ENCODE measurements at regions not wholly inside any gene's neighbourhood (a gene's known extent, or its start where the extent isn't known, plus 50 kb on each side); places are given as distances from the start of the nearest gene placed in this dataset.

DNA sequence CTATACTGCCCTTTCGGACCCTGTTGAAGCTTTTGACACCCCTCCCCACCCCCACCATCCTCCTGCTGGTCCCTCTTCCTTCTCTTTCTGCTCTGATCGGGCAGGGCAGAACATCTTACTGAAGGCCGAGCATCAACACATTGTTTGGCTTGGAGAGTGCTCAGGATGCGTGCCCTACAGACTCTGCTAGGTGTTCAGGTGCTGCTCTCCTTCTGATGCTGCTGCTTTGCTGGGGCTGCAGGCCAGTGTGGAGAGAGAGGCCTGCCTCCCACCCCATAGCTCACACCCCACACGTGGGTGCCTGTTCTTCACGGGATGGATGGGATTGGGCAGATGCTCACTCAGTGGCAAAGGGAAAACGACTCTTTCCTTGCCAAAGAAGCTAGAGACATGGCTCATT lies 89.8 kb upstream of the ONECUT1 start:
- DNase-seq (ENCODE audit: low read depth, low spot score) = no peak

DNA sequence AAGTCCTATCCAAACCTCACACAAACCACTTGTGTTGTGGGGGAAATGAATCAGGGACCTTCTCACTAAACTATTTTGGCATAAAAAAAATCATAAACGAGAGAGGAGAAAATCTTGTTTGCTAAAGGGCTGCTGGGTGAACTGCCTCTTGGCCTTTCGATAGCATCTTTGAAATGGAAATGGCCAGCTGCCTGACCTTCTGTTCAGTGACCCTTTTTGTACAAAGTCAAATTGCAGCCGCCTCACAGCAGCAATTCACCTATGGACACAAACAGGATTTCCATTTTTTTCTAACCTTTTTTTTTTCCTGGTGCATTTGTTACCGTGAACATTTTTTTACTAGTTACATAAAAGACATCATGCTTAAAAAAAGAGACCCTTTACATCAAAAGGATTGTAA lies 89.0 kb upstream of the ONECUT1 start:
- DNase-seq (ENCODE audit: low read depth, low spot score) = no peak

GRCh38 chr15:52876991-52877663 lies 87.0 kb upstream of the ONECUT1 start:
- DNase-seq (ENCODE audit: low read depth, low spot score) = no peak

DNA sequence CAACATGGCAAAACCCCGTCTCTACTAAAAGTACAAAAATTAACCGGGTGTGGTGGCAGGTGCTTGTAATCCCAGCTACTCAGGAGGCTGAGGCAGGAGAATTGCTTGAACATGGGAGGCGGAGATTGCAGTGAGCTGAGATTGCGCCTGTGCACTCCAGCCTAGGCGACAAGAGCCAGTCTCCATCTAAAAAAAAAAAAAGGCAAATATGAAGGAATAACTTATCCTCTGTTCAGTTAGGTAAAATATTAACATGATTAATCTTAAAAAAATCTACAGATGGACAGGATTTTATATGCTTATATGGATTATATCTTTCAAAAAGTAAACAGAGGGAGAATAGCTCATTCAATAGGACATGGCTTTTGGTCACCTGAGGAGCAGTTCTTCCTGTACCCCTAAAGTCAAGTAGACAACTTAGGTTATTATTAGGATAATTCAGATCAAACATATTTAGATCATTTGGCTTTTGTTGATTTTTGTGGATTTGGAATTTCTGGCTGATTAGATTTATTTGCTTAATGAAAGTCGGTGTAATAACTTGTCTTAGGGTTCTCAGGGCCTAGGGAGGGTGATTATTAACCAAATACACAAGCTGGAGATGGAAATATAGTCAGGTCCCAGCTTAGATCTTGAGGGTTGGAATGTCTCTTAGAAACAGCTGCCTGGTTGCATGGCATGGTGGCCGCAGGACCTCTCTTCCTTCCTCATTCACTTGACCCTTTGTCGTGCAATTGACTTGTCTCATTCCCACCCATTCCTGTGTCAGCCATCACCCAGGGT lies 82.1 kb upstream of the ONECUT1 start:
- DNase-seq (ENCODE audit: low read depth, low spot score) = no peak

DNA sequence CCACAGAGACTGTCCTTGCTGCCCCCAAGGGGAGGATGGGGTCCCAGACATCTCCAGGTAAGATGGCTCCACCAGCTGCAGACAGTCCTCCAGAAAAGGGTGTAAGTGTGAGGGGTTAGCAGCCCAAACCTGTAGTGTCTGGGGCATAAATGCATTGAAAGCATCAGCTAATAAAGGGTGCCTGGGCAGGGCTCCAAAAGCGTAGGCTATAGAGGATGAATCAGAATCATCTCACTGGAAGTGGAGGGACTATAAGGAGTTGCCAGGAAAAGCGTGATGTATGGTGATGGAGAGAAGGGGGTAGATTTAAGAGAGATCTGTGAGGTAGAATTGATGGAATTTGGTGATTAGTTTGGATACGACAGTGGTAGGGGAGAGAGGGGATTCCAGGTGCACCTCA lies 79.9 kb upstream of the ONECUT1 start:
- DNase-seq (ENCODE audit: low read depth, low spot score) = no peak

DNA sequence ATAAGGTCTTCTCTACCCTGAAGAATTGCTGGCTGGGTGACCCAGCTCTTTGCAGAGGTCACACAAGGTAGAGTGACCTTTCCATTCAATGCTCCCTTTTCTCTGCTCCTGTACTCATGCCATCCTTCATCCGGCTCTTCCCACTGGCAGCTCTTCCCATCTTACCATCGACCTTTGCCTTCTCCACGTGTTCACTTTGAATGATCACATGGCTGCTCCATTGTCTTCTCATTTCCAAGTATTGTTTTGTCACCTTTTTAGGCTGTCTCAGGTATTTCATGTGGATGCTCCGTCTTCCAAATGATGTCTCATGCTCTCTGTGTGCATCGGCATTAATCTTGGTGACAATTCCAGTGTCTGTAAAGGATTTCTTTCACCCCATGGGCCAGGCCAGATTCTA lies 76.6 kb upstream of the ONECUT1 start:
- DNase-seq (ENCODE audit: low read depth, low spot score) = no peak

GRCh38 chr15:52862677-52863076 lies 72.5 kb upstream of the ONECUT1 start:
- no peak for DNase-seq (ENCODE audit: low read depth, low spot score)

DNA sequence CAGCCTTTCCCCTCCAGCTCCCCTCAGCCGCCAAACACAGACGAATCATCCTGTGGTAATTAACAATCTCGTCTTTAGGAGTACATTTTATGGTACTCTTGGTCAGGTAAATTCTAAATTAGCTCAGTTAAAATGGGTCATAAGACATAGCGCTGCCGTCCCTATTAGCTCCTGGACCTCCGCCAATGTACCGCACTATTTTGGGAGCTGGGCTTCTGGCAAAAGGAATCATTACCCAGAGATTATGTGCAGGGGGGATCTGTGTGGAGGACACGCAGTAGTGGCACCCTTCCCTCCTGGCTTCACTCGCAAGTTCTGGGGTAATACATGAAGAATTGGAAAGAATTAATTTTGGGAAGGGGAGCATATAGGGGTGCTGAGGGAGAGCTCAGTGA lies 68.6 kb upstream of the ONECUT1 start:
- DNase-seq (ENCODE audit: low read depth, low spot score) = no peak

DNA sequence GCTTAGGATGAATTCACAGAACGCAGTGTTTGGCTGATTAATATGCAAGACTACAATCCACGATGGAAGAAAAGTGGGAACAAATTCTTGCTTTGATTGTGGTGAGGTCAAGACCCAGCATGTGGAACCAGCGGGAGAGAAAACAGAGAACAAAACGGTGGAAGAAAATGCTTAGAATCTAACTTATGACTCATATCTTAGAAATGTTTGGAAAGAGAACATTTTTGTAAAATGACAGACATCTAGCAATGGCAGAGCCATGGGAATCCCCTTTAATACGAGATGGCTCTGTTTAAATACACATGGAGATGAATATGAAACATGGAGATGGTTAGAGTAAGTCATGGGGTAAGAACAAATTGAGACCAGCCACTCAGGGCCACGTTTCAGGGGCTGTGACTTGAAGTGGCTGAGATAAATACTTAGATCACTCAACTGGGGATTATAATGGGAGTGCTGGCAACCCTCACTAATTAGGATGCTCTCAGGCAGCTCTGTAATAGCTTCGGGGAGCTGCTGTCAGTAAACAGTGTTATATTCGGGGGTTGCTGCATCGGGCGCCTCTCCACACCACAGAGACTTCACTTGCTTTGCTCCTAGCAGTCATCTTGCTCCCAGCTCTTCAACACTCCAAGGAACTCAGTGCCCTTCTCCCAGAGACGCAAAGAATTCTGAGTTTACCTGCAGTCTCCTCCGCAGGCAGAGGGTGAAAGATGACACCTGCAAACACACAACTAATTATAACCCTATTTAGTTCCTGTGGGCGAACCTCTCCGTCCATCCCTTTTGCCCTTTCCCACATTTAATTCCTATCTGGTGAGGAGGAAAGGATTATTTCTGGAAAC lies 68.0 kb upstream of the ONECUT1 start:
- peak; percentile 15 for DNase-seq (ENCODE audit: low read depth, low spot score)

GRCh38 chr15:52857471-52857870 lies 67.3 kb upstream of the ONECUT1 start:
- DNase-seq (ENCODE audit: low read depth, low spot score) = no peak

DNA sequence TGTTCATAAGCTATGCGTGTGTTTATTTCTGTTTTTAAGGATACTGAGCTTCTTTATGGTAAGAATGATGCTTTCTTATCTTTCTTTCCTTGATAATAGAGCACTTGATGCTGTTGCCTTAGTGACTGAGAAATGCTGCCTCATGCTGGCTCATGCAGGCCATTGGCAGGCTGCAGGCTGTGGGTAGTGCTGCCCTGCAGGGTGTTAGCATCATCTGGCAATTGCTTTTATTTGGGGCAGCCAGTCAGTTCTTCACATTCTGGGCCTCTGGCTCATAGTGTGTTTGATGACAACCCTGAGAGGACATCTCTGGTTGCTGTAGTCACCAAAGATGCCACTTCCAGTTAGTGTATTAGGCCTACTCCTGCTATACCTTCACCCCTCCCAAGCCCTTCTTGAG lies 66.2 kb upstream of the ONECUT1 start:
- no peak for DNase-seq (ENCODE audit: low read depth, low spot score)

DNA sequence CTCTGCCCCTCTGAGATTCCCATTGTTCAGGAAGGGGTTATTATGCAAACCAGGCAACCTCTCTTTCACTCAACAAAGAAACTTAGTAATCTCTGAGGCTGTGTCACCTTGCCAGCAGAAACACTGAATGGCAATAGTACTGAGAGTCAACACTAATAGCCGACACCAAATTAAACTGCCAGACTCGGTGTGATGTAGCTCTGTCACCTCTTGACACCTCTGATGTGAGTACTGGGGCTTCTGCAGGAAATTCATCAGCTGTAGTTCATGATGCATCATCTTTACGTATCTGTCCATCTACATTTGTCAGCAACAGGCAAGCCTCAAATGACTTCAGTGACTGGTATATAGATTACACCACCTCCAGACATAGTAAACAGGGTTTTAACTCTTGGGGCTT lies 65.0 kb upstream of the ONECUT1 start:
- DNase-seq (ENCODE audit: low read depth, low spot score) = no peak

DNA sequence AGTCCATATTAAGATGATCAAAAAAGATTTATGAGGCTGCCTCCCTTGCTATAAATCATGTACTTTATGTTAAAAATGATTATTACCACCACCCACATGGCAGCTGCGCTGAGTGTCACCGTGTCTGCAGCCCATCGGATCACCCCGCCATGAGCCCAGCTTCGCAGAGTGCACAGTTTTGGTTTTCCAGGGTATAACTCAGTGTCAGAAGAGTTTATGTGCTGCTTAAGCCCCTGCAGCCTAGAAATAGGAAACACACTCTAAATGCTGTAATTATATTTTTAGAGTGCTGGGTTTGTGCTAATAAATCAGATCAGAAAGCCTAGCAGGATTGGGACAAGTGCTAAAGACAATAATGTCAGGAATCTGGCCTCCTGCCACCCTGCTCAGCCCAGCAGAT lies 54.7 kb upstream of the ONECUT1 start:
- DNase-seq (ENCODE audit: low read depth, low spot score) = no peak
